K562 (cell line): ENCODE measurements at regions not wholly inside any gene's neighbourhood (a gene's known extent, or its start where the extent isn't known, plus 50 kb on each side); places are given as distances from the start of the nearest gene placed in this dataset.

Experiments used
- CBFA2T3 ChIP-seq: fragments of 450-650 bp; IDR thresholded peaks from 2 replicates; pipeline ENCODE4 v1.6.1; 2017
- CEBPZ ChIP-seq: fragments of 150-350 bp; IDR thresholded peaks from 2 replicates; pipeline ENCODE4 v1.6.1; 2014; ENCODE audit warnings: low read depth, mild to moderate bottlenecking, low read length, borderline replicate concordance
- CTCF ChIP-seq, 3 experiments: IDR thresholded peaks in 2 of 3; conservative IDR thresholded peaks in 1 of 3; 2 replicates each; pipeline ENCODE4 v1.5.1; 2011 to 2012; ENCODE audit warnings: low read length in 3 of 3, mild to moderate bottlenecking in 3 of 3, control low read depth in 2 of 3, improper control_type of control experiment in 1 of 3, inconsistent platforms in 1 of 3, low read depth in 1 of 3, mixed read lengths in 1 of 3, moderate library complexity in 1 of 3; ENCODE audit not compliant: insufficient read depth in 2 of 3
- ESRRA ChIP-seq: fragments of 450-650 bp; IDR thresholded peaks from 2 replicates; pipeline ENCODE4 v1.6.1; 2014; ENCODE audit warnings: low read depth, mild to moderate bottlenecking, moderate library complexity, borderline replicate concordance
- JUND ChIP-seq, 2 experiments: IDR thresholded peaks; 2 replicates in 1 of 2; 3 replicates in 1 of 2; pipeline ENCODE4 v1.6.1; 2011; ENCODE audit warnings: borderline replicate concordance in 2 of 2, low read depth in 2 of 2, low read length in 2 of 2, improper control_type of control experiment in 1 of 2, missing biosample characterization in 1 of 2, missing genetic modification characterization in 1 of 2, missing genetic modification reagents in 1 of 2
- MED1 ChIP-seq: sonication (generic); formaldehyde crosslinking; IDR thresholded peaks from 2 replicates; pipeline ENCODE4 v1.8.1; 2023; ENCODE audit warnings: missing genetic modification reagents, borderline replicate concordance
- NFRKB ChIP-seq: fragments of 450-650 bp; IDR thresholded peaks from 2 replicates; pipeline ENCODE4 v1.6.1; 2016; ENCODE audit warnings: low read depth
- NR1H2 ChIP-seq: sonication (generic); formaldehyde crosslinking; IDR thresholded peaks from 2 replicates; pipeline ENCODE4 v1.4.0; 2020; ENCODE audit warnings: mild to moderate bottlenecking, missing genetic modification reagents
- RBM25 ChIP-seq: fragments of 200-400 bp; formaldehyde crosslinking; IDR thresholded peaks from 2 replicates; pipeline ENCODE4 v1.6.1; 2018; ENCODE audit warnings: low read length, low read depth, moderate library complexity; ENCODE audit not compliant: severe bottlenecking
- ZNF41 ChIP-seq: fragments of 250-450 bp; sonication (Bioruptor Pico); conservative IDR thresholded peaks from 2 replicates; pipeline ENCODE4 v1.4.0; 2020; ENCODE audit warnings: mild to moderate bottlenecking
- ZNF449 ChIP-seq: fragments of 250-450 bp; sonication (Bioruptor Pico); IDR thresholded peaks from 2 replicates; pipeline ENCODE4 v1.8.0; 2022; ENCODE audit warnings: moderate library complexity, mild to moderate bottlenecking, inconsistent platforms
- ZNF766 ChIP-seq: fragments of 200-800 bp; sonication (Bioruptor generic); conservative IDR thresholded peaks from 2 replicates; pipeline ENCODE4 v1.6.1; 2016; ENCODE audit warnings: missing genetic modification characterization, missing compliant biosample characterization

- no peak for TF ChIP-seq RBM25
- TF ChIP-seq NFRKB, result no peak
- TF ChIP-seq ZNF449 (CRISPR knock-in tag), result no peak
- TF ChIP-seq CTCF (IDR thresholded peaks at IDR 0.05 in 2 of 3, conservative IDR thresholded peaks at IDR 0.05 in 1 of 3; ENCODE audit: insufficient read depth in 2 of 3, low read depth in 1 of 3, low read length in 3 of 3), result no peak
- TF ChIP-seq ZNF766 (CRISPR knock-in tag), result no peak
- TF ChIP-seq ZNF41 (CRISPR knock-in tag), result no peak
- no peak for TF ChIP-seq ESRRA
- TF ChIP-seq NR1H2 (CRISPR knock-in tag), result no peak
- TF ChIP-seq CEBPZ, result no peak
- no peak for TF ChIP-seq CBFA2T3
- no peak for TF ChIP-seq MED1 (CRISPR knock-in tag)
- TF ChIP-seq JUND (IDR thresholded peaks at IDR 0.05; ENCODE audit: borderline replicate concordance, low read depth, low read length), result no peak
- TF ChIP-seq JUND (tag; IDR thresholded peaks at IDR 0.05; ENCODE audit: borderline replicate concordance, low read depth, low read length), result no peak
Observed at GRCh38 chr15:72840114-72840513, 56.6 kb upstream of the ADPGK start.
